ENCODE measurements at regions not wholly inside any gene's neighbourhood (a gene's known extent, or its start where the extent isn't known, plus 50 kb on each side); places are given as distances from the start of the nearest gene placed in this dataset.

- POLR2A ChIA-PET: no interaction called here
- Histone ChIP-seq H3K4me1 (ENCODE audit: control insufficient read depth, insufficient read depth, low read length) (no peaks in the 10 kb centered on the region), H3K9me3 (ENCODE audit: control insufficient read depth, insufficient read depth, low read depth, low read length) (no peaks in the 10 kb centered on the region), H3K4me3 (ENCODE audit: low read depth, low read length) (no peak overlapping the region), H3K36me3 (ENCODE audit: control insufficient read depth in 2 of 2, insufficient read depth in 1 of 2, low read length in 2 of 2) (no peaks in the 10 kb centered on the region), H3K27ac (ENCODE audit: extremely low read depth, low read depth, low read length) (no peak overlapping the region)
- CTCF ChIA-PET: interaction anchor here (1.2 to 3.7 kb wide), 2 partner anchors 17 to 84 kb away, joined by 4 to 20 read pairs; no protein-coding TSS in a partner anchor
- no peak for TF ChIP-seq ZNF561 (tag by site-specific recombination; IDR thresholded peaks at IDR 0.05; ENCODE audit: borderline replicate concordance)
- no peak for TF ChIP-seq ZNF23 (tag by site-specific recombination; IDR thresholded peaks at IDR 0.05; ENCODE audit: borderline replicate concordance)
- TF ChIP-seq, protein P1, sequence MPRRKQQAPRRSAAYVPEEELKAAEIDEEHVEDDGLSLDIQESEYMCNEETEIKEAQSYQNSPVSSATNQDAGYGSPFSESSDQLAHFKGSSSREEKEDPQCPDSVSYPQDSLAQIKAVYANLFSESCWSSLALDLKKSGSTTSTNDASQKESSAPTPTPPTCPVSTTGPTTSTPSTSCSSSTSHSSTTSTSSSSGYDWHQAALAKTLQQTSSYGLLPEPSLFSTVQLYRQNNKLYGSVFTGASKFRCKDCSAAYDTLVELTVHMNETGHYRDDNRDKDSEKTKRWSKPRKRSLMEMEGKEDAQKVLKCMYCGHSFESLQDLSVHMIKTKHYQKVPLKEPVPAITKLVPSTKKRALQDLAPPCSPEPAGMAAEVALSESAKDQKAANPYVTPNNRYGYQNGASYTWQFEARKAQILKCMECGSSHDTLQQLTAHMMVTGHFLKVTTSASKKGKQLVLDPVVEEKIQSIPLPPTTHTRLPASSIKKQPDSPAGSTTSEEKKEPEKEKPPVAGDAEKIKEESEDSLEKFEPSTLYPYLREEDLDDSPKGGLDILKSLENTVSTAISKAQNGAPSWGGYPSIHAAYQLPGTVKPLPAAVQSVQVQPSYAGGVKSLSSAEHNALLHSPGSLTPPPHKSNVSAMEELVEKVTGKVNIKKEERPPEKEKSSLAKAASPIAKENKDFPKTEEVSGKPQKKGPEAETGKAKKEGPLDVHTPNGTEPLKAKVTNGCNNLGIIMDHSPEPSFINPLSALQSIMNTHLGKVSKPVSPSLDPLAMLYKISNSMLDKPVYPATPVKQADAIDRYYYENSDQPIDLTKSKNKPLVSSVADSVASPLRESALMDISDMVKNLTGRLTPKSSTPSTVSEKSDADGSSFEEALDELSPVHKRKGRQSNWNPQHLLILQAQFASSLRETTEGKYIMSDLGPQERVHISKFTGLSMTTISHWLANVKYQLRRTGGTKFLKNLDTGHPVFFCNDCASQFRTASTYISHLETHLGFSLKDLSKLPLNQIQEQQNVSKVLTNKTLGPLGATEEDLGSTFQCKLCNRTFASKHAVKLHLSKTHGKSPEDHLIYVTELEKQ (tag by site-specific recombination; IDR thresholded peaks at IDR 0.05; ENCODE audit: borderline replicate concordance): no peak
- no peak for TF ChIP-seq SETDB1 (IDR thresholded peaks at IDR 0.05; ENCODE audit: insufficient read length, low read length)
- no peak for TF ChIP-seq ZNF529 (tag by site-specific recombination; IDR thresholded peaks at IDR 0.05; ENCODE audit: insufficient replicate concordance)
- TF ChIP-seq, protein P2, sequence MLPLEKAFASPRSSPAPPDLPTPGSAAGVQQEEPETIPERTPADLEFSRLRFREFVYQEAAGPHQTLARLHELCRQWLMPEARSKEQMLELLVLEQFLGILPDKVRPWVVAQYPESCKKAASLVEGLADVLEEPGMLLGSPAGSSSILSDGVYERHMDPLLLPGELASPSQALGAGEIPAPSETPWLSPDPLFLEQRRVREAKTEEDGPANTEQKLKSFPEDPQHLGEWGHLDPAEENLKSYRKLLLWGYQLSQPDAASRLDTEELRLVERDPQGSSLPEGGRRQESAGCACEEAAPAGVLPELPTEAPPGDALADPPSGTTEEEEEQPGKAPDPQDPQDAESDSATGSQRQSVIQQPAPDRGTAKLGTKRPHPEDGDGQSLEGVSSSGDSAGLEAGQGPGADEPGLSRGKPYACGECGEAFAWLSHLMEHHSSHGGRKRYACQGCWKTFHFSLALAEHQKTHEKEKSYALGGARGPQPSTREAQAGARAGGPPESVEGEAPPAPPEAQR (tag by site-specific recombination; IDR thresholded peaks at IDR 0.05): no peak
- no peak for TF ChIP-seq ZNF174 (tag by site-specific recombination; IDR thresholded peaks at IDR 0.05)
- no peak for TF ChIP-seq MYNN (tag by site-specific recombination; IDR thresholded peaks at IDR 0.05; ENCODE audit: borderline replicate concordance)
- no peak for TF ChIP-seq ZBTB10 (tag by site-specific recombination; IDR thresholded peaks at IDR 0.05)
- TF ChIP-seq ZSCAN4 (tag by site-specific recombination; IDR thresholded peaks at IDR 0.05): no peak
- TF ChIP-seq ZNF132 (tag by site-specific recombination; IDR thresholded peaks at IDR 0.05; ENCODE audit: borderline replicate concordance): no peak
- TF ChIP-seq TRIM28 (IDR thresholded peaks at IDR 0.05; ENCODE audit: borderline replicate concordance, low read length): no peak
- no peak for TF ChIP-seq ZNF785 (tag by site-specific recombination; IDR thresholded peaks at IDR 0.05)
- TF ChIP-seq ZNF16 (tag by site-specific recombination; IDR thresholded peaks at IDR 0.05; ENCODE audit: low read depth): no peak
- no peak for TF ChIP-seq HIC1 (tag by site-specific recombination; IDR thresholded peaks at IDR 0.05)
- no peak for TF ChIP-seq REPIN1 (tag by site-specific recombination; IDR thresholded peaks at IDR 0.05; ENCODE audit: low read depth)
- TF ChIP-seq ZNF391 (tag by site-specific recombination; IDR thresholded peaks at IDR 0.05; ENCODE audit: borderline replicate concordance, low read depth): no peak
- no peak for TF ChIP-seq ZNF394 (tag by site-specific recombination; IDR thresholded peaks at IDR 0.05; ENCODE audit: borderline replicate concordance)
- TF ChIP-seq ZNF600 (tag by site-specific recombination; IDR thresholded peaks at IDR 0.05): no peak
Observed at GRCh38 chr6:11412011-11412424, 125.5 kb upstream of the TMEM170B start.
